NCI-H510A (cell line): ENCODE measurements at regions not wholly inside any gene's neighbourhood (a gene's known extent, or its start where the extent isn't known, plus 50 kb on each side); places are given as distances from the start of the nearest gene placed in this dataset.
"Not testable (repeated sequence)": the region's sequence is repeated elsewhere in the genome, so short reads cannot be mapped to it uniquely, and the experiment has no call there.

Experiments used
- DNase-seq: peaks from one replicate; lab custom pipeline; 2025; lab: John Stamatoyannopoulos, UW

- no peak for DNase-seq
Observed at GRCh38 chr7:25454562-25455041, 226.3 kb upstream of the NPVF start.

- DNase-seq = no peak
Observed at GRCh38 chr7:25455683-25456251, 227.5 kb upstream of the NPVF start.

DNA sequence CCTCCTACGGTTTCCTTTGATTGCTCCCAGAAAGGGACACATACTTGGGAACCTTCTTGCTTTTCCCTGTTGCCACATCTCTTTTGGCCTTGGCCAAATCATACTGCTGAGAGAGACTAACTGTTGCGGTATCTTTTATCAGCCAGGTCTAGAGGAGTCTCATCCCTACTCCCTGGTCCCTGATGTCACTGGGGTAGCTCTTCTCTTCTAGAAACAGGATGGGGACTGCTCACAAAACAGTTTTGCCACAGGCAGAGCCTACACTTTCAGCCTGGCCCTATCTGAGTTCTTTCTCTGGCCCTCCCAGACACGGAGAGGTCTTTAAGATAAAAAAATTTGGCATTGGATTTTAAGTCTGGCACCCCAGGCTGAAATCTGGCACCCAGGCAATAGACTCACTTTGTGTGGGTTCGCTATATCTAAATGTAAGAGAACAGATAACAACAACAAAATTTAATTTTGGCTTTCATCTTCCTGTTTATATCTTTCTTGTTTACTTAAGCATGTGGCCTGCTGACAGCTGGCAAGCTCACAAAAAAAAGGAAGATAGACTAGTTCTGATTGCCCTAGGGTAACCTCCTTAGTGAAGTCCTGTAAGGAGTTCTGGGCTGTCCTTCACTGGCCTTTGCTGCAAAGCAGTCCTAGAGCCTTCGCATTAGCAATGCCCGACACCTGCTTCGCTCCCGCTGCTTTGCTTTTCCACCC is 228.3 kb upstream of the NPVF start:
- DNase-seq = no peak

- no peak for DNase-seq
Observed at GRCh38 chr7:25459057-25459456, 230.8 kb upstream of the NPVF start.

DNA sequence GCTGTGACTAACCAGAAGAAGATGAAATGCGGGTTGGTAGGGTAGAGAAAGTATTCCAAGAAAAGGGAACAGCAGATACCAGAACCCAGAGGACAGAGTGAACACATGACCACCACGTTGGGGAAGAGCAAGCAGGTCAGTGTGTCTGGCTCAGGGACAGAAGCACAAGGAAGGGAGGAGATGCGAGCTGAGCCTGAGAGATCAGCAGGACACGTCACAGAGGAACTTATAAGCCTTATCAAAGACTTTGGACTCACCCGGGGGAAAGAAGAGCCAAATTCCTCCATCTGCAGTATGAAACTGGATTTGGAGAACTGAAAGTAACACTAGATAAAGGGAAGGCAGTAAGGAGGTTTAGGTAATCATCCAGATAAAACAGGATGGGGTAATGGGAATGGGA is 232.1 kb upstream of the NPVF start:
- no peak for DNase-seq

DNA sequence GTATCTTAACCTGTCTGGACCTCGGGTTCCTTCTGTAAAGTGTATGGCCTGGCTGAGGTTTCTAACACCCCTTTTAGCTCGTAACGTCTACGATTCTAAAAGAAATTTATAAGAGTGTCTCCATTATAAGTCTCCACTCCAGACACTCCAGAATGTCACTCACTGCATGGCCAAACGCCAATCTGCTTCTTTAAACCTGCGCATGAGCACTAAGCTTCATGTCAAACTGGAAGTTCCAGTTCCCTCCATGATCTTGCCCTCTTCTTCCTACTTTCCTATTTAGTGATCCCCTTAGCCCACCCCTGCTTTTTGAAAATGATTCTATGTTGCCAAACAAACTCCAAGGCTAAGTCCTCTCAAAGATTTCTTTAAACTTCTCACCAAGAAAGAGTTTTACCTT is 241.4 kb upstream of the NPVF start:
- DNase-seq = no peak

GRCh38 chr7:25476863-25477499 is 248.7 kb upstream of the NPVF start:
- DNase-seq = no peak

DNA sequence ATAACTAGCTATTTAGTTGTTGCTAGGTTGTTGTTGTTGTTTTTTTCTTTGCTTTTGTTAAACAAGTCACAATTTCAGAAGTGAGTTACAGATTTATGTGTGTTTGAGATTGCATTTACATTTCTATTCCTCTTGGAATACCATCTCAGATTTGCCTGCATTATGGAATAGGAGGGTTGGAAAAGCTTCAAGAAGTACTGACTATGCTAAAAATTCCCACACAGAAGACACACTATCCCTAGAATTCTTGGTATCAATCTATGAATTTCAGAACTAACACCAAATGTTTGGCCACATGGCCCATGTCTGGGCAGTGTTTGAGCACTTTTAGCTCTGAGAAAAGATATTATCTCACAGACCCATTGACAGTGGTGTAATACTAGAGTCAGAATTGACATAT is 249.9 kb upstream of the NPVF start:
- not testable (repeated sequence) for DNase-seq

GRCh38 chr7:25478925-25479324 is 250.6 kb upstream of the NPVF start:
- no peak for DNase-seq

- DNase-seq = no peak
Observed at GRCh38 chr7:25481891-25482290, 253.6 kb upstream of the NPVF start.

- no peak for DNase-seq
Observed at GRCh38 chr7:25482631-25483030, 254.3 kb upstream of the NPVF start.

DNA sequence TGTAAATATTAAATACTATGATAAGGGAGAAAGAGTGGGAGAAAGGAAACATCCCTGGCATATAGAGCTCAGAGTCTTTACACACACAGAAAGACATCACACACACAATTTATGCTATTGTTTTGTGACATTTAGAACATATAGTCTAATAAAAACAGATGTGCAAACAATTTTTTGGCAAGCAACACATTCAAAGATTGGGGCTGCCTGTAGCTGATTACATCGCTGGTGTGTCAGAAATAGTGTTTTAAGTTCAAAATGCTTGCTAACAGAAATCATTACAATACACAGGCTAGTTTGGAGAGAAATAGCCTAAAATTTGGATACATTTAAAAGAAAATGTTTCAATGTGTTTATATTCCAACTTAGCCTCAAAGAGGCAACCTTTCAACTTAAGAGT is 256.7 kb upstream of the NPVF start:
- DNase-seq = no peak

GRCh38 chr7:25486656-25487055 is 258.4 kb upstream of the NPVF start:
- DNase-seq = no peak

DNA sequence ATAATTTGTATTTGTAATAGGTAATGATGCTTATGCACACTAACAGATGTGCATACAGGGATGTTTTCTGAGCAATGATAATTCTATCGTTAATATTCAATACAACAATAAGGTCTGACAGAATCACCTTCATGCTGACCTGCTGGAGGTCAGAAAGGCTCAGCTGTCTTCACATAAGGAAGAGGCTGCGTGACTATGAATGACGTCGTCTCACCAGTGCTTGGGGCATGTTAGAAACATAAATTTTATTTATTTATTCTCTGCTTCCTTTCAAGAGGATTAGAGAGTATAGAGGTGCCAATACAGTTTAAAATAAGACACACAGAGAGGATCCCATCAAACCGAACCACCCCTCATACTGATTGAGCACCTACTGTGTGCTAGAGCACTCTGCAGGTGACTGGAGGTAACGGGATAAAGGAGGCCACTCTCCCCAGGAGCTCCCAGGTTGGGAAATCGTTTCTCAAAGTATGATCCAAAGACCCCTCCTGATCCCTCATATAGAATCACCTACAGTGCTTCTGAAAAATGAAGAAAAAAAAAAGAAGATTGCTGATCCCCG is 265.6 kb upstream of the NPVF start:
- DNase-seq = no peak

- no peak for DNase-seq
Observed at GRCh38 chr7:25494896-25495295, 266.6 kb upstream of the NPVF start.

GRCh38 chr7:25495342-25496250 is 267.3 kb upstream of the NPVF start:
- no peak for DNase-seq

DNA sequence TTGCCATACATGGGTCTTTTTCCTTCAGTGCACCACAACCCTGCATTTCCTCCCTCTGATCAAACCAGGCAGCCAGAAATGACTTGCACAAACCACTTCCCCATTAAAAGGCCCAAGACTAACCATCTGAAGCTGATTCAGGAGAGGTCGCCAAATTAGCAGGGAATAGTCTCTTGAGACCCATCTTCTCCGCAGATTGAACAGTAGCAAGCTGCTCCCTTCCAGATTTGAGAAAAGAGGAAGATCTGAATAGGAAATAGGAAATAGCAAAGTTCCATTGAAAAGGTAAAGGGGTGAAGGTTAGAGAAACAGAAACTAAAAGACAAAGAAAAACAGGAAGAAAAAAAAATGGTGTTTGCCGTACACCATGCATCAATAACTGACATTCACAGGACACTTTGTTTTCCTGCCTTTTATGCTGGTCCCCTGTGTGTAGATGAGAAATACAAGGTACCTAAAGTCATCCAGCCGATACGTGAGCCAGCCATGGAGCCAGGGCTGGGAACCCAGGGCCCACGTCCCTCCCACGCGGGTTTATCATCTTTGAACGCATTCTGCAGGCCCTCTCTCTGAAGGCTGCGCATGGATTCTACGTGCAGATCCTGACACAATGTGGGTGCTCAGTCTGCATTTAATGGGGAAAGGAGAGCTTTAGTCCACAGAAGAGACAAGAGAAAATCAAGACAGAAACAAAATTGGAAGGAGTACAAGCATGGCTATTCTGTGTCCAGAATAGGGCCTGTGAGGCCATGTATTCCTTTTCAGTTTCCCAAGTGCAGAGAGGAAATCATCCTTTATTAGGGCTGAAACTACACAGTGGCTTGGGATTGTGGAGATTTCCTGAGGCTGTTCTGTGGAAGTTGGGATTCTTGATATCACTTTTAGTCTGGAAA is 268.4 kb upstream of the NPVF start:
- DNase-seq = no peak

DNA sequence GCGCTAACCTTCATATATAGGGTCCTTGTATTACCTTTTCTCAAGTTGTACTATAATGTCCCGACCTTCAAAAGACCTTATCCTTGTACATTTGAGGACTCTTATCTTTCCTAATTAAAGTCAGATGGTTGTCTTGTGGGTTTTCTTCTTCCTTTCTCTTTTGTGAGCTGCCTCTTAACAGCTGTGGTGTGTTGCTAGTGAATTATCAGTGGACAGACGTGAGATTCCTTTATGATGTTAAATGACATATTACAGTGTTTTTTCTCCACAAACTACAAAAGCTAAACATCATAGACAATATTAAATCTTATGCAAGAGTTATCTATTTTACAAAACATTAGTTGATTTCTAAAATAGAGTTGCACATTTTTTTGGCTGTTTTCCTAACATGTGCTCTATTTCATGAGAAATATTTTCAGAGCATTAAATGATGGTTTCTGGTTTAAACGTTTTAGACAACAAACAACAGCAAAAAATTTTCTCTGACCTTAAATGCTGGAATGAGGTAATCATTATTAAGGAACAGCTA is 272.2 kb upstream of the NPVF start:
- no peak for DNase-seq

- DNase-seq = no peak
Observed at GRCh38 chr7:25503306-25503705, 275.0 kb upstream of the NPVF start.

DNA sequence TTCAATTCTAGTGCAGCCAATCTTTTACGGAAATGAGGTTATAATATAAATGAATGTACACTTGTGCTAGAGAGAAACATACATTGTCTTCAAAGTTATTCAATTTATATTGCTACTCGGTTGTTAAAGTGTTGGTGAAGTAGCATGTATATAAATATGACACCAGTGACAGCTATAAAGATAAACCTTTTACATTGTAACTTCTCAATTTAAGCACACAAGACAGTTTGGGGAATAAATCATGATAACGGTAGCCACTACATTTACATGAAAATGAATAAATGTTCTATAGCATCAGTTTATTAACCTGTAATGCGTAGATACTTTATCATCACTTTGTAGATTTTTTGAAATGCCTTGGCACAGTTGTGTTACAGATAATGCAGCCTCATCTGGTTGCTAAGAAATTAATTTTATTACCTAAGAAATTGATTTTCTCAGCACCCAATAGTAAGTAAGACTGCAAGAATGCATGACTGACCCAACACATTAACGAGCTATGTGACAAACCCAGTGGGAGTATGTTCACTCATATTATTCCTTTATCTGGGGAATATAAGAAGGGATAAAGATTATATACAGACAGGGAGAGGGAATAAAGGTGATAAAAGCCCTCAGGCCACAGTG is 283.9 kb upstream of the NPVF start:
- no peak for DNase-seq
